Ascending aorta (tissue), 2 donors: ENCODE measurements at regions not wholly inside any gene's neighbourhood (a gene's known extent, or its start where the extent isn't known, plus 50 kb on each side); places are given as distances from the start of the nearest gene placed in this dataset.

Experiments used
- DNase-seq, 2 donors: peaks; one replicate each; pipeline ENCODE4 v3.0.0-alpha.2; 2019; ENCODE audit warnings: low spot score in 2 of 2
- H3K27ac ChIP-seq, 2 donors: fragments of 200-600 bp; sonication (generic); one replicate each; pipeline ENCODE4 v1.5.1; 2016 to 2017; ENCODE audit warnings: mild to moderate bottlenecking in 1 of 2
- H3K27me3 ChIP-seq: fragments of 200-600 bp; sonication (generic); one replicate; pipeline ENCODE4 v1.5.1; 2017
- H3K36me3 ChIP-seq, 2 donors: fragments of 200-600 bp; sonication (generic); one replicate each; pipeline ENCODE4 v1.5.1; 2016
- H3K4me1 ChIP-seq, 2 donors: fragments of 200-600 bp; sonication (generic); one replicate each; pipeline ENCODE4 v1.5.1; 2016 to 2017; ENCODE audit warnings: mild to moderate bottlenecking in 1 of 2
- H3K4me3 ChIP-seq, 2 donors: fragments of 200-600 bp; sonication (generic); one replicate each; pipeline ENCODE4 v1.5.1; 2016 to 2017; ENCODE audit warnings: mild to moderate bottlenecking in 1 of 2
- H3K9me3 ChIP-seq, 2 donors: fragments of 200-600 bp; sonication (generic); one replicate each; pipeline ENCODE4 v1.5.1; 2016
- CTCF ChIP-seq, 3 experiments: fragments of 200-600 bp in 2 of 3; fragments of 450-650 bp in 1 of 3; sonication (generic) in 2 of 3; IDR thresholded peaks; one replicate each; pipeline ENCODE4 v1.5.1; 2016 to 2019; ENCODE audit warnings: antibody characterized with exemption in 3 of 3, mild to moderate bottlenecking in 1 of 3, moderate library complexity in 1 of 3
- intact Hi-C: fragments of 100-400 bp; cut with DNase I; formaldehyde crosslinking; loops from one replicate; pipeline ENCODE4 v1.15.1; 2023

GRCh38 chr11:70622091-70622490 lies 223.8 kb downstream of the CTTN start:
- DNase-seq, result no peak
- intact Hi-C loops, result no loop called here
- Histone ChIP-seq H3K27me3 (no peaks in the 10 kb centered on the region), H3K9me3 (peaks cover 0 to 7% of the 10 kb centered on the region in 2 donors), H3K4me3 (no peak overlapping the region), H3K4me1 (no peaks in the 10 kb centered on the region), H3K27ac (no peak overlapping the region), H3K36me3 (no peaks in the 10 kb centered on the region)
- TF ChIP-seq CTCF (IDR thresholded peaks at IDR 0.05), result no peak

DNA sequence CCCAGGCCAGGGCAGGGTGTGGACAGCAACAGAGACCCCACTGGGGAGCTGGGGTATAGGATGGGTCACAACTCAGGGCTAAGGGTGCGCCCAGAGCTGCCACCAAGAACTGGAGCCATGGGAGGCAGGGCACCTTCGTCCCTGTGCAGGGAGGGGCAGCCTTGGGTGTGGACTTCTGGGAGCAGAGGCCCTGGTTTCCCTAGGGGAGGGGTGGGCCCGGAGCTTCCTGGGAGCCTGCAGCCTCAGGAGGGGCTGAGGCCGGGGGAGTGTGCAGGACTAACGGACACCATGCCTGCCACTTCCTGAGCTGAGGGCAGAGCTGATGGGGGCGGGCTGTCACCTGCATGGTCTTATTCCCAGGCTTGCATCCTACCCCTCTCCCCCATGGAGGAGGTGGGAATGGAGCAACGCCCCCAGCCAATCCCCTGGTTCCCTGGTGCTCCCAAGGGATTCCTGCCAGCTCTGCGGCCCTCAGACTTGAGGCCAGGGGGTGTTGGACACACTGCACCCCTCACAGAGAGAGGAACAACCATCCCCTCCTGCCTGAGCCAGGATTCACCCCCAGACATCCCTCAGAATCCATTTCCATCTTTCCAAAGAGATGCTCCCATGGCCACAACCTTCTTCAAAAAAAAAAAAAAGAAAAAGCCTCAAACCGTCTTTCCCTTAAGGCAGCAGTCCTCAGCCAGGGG lies 225.7 kb downstream of the CTTN start:
- H3K27ac ChIP-seq, result no peak overlapping the region
- intact Hi-C loops, result no loop called here
- no peak for TF ChIP-seq CTCF (IDR thresholded peaks at IDR 0.05)

GRCh38 chr11:70624598-70624993 lies 226.3 kb downstream of the CTTN start:
- intact Hi-C loops, result no loop called here
- Histone ChIP-seq H3K4me3 (no peak overlapping the region), H3K27me3 (no peaks in the 10 kb centered on the region), H3K27ac (no peak overlapping the region), H3K4me1 (no peaks in the 10 kb centered on the region), H3K36me3 (no peaks in the 10 kb centered on the region), H3K9me3 (peaks cover 0 to 7% of the 10 kb centered on the region in 2 donors)
- no peak for TF ChIP-seq CTCF (IDR thresholded peaks at IDR 0.05)
- no peak for DNase-seq

More for the DNA sequence above, 225.7 kb downstream of the CTTN start:
- Histone ChIP-seq H3K4me1 (no peaks in the 10 kb centered on the region), H3K9me3 (peaks cover 0 to 7% of the 10 kb centered on the region in 2 donors), H3K4me3 (no peak overlapping the region), H3K36me3 (no peaks in the 10 kb centered on the region), H3K27me3 (no peaks in the 10 kb centered on the region)
- DNase-seq, result no peak

GRCh38 chr11:70625051-70625450 lies 226.7 kb downstream of the CTTN start:
- no peaks in the 10 kb centered on the region for H3K27me3 ChIP-seq
- no peak for TF ChIP-seq CTCF (IDR thresholded peaks at IDR 0.05)

DNA sequence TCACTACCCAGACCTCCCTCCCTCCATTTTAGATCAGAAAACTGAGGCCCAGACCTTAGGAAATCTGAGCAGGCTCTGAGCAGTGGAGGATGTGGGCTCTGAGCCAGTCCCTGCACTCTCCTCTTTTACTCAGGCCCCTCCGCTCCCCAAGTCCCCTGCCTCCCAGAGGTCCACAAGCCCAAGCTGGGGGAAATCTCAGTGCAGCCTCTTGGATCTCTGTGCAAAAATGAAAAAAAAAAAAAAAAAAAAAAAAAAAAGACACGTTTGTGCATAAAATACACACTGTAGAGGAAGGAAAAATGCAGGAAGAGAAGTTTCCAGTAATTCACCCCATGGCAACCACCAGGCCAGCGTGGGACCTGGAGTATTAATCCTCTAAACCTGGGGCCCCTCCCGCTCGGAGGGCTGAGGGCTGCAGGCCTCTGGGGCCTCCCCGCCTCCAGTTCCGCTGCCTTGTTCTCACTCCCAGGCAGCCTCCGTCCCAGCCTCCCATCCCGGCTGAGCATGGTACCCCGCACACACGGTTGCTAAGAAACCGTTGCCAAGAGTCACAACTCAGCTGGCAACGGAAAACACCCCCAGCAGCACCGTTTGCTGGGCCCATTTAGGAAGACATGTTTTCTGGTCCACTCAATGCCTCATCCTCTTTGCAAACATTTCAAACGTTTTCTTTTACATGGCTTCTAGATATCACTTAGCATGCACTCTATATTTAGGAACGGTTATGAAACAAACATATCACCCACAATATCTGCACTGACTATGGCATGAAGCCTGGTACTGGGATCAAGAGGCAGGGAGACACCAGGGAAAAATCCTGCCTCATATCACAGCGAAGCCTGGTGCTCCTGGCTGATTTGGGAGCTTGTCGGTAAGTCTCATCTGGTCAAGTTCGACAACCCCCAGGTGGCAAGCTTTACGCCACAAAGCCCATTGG lies 227.5 kb downstream of the CTTN start:
- Histone ChIP-seq H3K36me3 (no peaks in the 10 kb centered on the region), H3K27ac (no peak overlapping the region), H3K27me3 (no peaks in the 10 kb centered on the region), H3K4me3 (no peak overlapping the region), H3K9me3 (no peaks in the 10 kb centered on the region), H3K4me1 (no peaks in the 10 kb centered on the region)
- DNase-seq, result no peak
- TF ChIP-seq CTCF (IDR thresholded peaks at IDR 0.05), result no peak
- intact Hi-C loops, result no loop called here

More at GRCh38 chr11:70625051-70625450, 226.7 kb downstream of the CTTN start:
- Histone ChIP-seq H3K27ac (no peak overlapping the region), H3K4me3 (no peak overlapping the region), H3K9me3 (peaks cover 0 to 7% of the 10 kb centered on the region in 2 donors), H3K36me3 (no peaks in the 10 kb centered on the region), H3K4me1 (no peaks in the 10 kb centered on the region)
- intact Hi-C loops, result no loop called here
- DNase-seq, result no peak
